ENCODE measurements at regions not wholly inside any gene's neighbourhood (a gene's known extent, or its start where the extent isn't known, plus 50 kb on each side); places are given as distances from the start of the nearest gene placed in this dataset.

DNA sequence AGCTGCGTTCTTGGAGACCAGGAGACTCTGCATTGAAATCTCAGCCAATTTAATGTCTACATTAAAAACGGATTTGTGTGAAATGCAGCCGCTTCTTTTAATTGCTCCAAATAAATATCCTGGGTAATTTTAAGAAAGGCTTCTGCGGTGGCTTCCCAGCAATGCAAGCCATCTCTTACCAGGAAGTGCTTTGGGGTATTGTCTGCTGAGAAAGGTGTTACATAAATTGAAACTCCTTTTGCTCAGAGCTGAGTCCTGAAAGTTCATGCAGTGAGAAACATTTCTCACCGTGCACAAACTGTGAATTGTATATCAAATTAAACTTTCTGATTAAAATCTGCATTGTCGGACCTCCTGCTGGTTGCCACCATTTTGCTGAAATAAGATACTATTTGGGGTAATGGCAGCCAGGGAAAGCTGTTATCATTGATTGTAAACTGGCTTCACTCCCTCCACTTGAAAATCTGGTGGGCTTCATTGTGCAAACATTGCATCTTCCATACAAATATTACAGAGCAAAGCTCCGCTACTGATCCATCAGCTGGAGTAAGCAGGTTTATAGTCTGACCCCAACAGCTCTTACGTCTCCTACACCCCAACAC, 59.5 kb downstream of the ZIC5 start:
- no peak overlapping the region for H3K4me3 ChIP-seq (ENCODE audit: low read length in 2 of 2)
- WGBS: 85% methylated on average over 8 of the region's 8 CpGs
- no peak overlapping the region for H3K27ac ChIP-seq (ENCODE audit: low read depth in 1 of 2, low read length in 1 of 2)
- H3K9me3 ChIP-seq (ENCODE audit: control insufficient read depth in 2 of 2, insufficient read depth in 1 of 2, low read length in 1 of 2): peaks cover 0 to 3% of the 10 kb centered on the region in 2 donors
- peaks cover 2 to 66% of the 10 kb centered on the region in 2 donors for H3K27me3 ChIP-seq (ENCODE audit: control insufficient read depth in 2 of 2, insufficient read depth in 1 of 2, low read length in 1 of 2)
- H3K4me1 ChIP-seq (ENCODE audit: control insufficient read depth in 2 of 2, insufficient read depth in 2 of 2, low read length in 2 of 2): no peaks in the 10 kb centered on the region
- H3K36me3 ChIP-seq (ENCODE audit: control insufficient read depth in 2 of 2, insufficient read depth in 2 of 2, low read length in 1 of 2): no peaks in the 10 kb centered on the region
- no peak for DNase-seq (ENCODE audit: low read depth in 6 of 9, low spot score in 9 of 9)

DNA sequence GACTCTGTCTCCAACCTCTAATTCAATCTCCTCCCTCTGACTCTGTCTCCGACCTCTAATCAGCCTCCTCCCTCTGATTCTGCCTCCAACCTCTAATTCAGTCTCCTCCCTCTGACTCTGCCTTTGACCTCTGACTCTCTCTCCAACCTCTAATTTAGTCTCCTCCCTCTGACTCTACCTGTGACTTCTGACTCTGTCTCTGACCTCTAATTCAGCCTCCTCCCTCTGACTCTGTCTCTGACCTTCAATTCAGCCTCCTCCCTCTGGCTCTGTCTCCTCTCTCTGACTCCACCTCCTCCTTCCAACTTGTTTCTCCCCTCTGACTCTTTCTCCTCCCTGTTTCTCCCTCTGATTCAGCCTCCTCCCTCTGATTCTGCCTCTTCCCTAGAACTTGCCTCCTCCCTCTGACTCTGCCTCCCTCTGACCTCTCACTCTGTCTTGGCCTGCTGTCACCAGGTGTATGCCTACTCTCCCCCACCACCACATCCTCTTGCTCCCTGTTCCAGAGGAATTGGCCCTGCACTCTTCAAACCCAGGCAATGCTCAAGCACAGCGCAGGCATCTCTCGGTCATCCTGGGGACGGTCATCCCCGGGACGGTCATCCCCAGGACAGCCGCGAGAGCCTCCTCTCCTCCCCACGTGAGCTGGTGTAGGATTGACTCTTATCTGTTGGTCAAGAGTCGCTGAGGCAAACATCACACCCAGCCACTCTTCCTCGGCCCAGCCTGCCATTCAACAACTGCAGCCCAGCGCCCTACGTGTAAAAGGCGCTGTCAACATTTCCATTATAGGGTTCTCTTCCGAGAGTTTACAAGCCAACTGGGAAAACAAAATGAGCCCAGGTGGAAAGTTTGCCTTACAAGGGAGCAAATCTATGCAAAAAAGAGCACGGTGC, 60.2 kb downstream of the ZIC5 start:
- 71% methylated on average over 16 of the region's 16 CpGs for WGBS
- H3K27me3 ChIP-seq (ENCODE audit: control insufficient read depth in 2 of 2, insufficient read depth in 1 of 2, low read length in 1 of 2): peaks cover 2 to 66% of the 10 kb centered on the region in 2 donors
- DNase-seq (ENCODE audit: low read depth in 6 of 9, low spot score in 9 of 9): no peak

DNA sequence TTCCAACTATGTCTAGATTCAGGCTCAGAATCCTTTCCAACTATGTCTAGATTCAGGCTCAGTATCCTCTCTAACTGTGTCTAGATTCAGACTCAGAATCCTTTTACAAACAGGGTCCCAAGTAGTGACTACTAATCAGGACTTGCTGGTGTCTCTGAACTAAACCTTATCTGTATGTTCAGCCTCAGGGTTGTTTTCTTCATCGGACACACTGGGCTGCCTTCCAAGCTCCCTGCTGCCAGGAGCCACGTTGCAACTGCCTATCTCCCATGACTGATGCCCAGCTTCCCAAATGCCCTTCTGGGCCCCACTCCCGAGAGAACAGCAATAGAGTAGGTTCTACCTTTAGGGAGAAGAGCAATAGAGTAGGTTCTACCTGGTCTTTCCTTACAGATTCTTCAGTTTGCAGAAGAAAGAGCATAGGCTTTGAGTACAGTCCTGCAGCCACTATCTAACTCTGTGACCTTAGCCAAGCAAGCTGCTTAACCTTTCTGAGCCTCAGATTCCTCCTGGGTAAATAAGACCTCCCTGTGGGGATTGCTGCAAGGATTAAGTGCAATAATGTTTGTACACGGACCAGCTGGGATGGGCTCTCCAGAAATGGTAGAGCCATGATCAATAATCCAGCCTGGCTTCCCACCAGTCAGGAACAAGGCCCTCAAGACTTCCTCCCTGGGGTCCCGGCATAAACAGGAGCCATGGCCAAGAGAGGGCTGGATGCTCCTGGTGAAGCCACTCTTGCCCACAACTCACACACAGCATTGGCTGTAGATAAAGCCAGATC, 61.5 kb downstream of the ZIC5 start:
- no peaks in the 10 kb centered on the region for H3K36me3 ChIP-seq (ENCODE audit: control insufficient read depth in 2 of 2, insufficient read depth in 2 of 2, low read length in 1 of 2)
- no peaks in the 10 kb centered on the region for H3K4me1 ChIP-seq (ENCODE audit: control insufficient read depth in 2 of 2, insufficient read depth in 2 of 2, low read length in 2 of 2)
- DNase-seq (ENCODE audit: low read depth in 6 of 9, low spot score in 9 of 9): no peak
- H3K27ac ChIP-seq (ENCODE audit: low read depth in 1 of 2, low read length in 1 of 2): no peak overlapping the region
- 87% methylated on average over 5 of the region's 5 CpGs for WGBS
- peaks cover 2 to 59% of the 10 kb centered on the region in 2 donors for H3K27me3 ChIP-seq (ENCODE audit: control insufficient read depth in 2 of 2, insufficient read depth in 1 of 2, low read length in 1 of 2)
- no peak overlapping the region for H3K4me3 ChIP-seq (ENCODE audit: low read length in 2 of 2)
- H3K9me3 ChIP-seq (ENCODE audit: control insufficient read depth in 2 of 2, insufficient read depth in 1 of 2, low read length in 1 of 2): no peaks in the 10 kb centered on the region

More for the DNA sequence above, 60.2 kb downstream of the ZIC5 start:
- Histone ChIP-seq H3K4me3 (ENCODE audit: low read length in 2 of 2) (no peak overlapping the region), H3K4me1 (ENCODE audit: control insufficient read depth in 2 of 2, insufficient read depth in 2 of 2, low read length in 2 of 2) (no peaks in the 10 kb centered on the region), H3K9me3 (ENCODE audit: control insufficient read depth in 2 of 2, insufficient read depth in 1 of 2, low read length in 1 of 2) (peaks cover 0 to 3% of the 10 kb centered on the region in 2 donors), H3K27ac (ENCODE audit: low read depth in 1 of 2, low read length in 1 of 2) (no peak overlapping the region), H3K36me3 (ENCODE audit: control insufficient read depth in 2 of 2, insufficient read depth in 2 of 2, low read length in 1 of 2) (no peaks in the 10 kb centered on the region)

DNA sequence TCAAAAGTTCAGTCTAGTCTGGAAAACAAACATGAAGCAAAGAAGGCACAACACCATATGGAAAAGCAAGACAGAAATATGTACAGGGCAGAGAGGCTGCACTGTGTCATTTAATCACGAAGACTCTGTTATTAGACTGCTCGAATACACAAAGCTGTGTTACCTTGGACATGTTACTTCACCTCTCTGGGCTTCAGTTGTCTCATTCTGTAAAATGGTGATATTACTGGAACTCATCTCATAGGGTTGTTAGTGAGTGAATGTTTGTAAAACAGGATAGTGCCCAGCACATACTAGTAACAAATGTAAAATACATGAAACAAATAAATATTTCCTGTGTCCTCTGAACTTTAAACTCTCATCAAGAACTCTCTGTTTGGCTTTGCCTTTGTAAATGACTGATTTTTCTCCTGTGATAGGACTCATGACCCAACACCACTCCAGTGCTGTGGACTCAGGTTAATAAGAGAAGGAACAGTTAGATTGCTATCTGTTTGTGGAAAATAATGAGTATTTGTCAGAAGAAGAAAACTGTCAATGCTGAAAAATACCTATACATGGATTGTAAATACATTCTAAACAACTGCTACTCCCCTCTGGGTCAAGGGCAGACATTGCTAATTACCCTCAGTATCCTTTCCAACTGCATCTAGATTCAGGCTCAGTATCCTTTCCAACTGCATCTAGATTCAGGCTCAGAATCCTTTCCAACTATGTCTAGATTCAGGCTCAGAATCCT, 62.3 kb downstream of the ZIC5 start:
- Histone ChIP-seq H3K27me3 (ENCODE audit: control insufficient read depth in 2 of 2, insufficient read depth in 1 of 2, low read length in 1 of 2) (peaks cover 2 to 59% of the 10 kb centered on the region in 2 donors), H3K36me3 (ENCODE audit: control insufficient read depth in 2 of 2, insufficient read depth in 2 of 2, low read length in 1 of 2) (no peaks in the 10 kb centered on the region), H3K27ac (ENCODE audit: low read depth in 1 of 2, low read length in 1 of 2) (no peak overlapping the region), H3K4me1 (ENCODE audit: control insufficient read depth in 2 of 2, insufficient read depth in 2 of 2, low read length in 2 of 2) (no peaks in the 10 kb centered on the region), H3K4me3 (ENCODE audit: low read length in 2 of 2) (no peak overlapping the region), H3K9me3 (ENCODE audit: control insufficient read depth in 2 of 2, insufficient read depth in 1 of 2, low read length in 1 of 2) (no peaks in the 10 kb centered on the region)
- no peak for DNase-seq (ENCODE audit: low read depth in 6 of 9, low spot score in 9 of 9)
- whole genome bisulfite sequencing: 98% methylated on average over 2 of the region's 2 CpGs

DNA sequence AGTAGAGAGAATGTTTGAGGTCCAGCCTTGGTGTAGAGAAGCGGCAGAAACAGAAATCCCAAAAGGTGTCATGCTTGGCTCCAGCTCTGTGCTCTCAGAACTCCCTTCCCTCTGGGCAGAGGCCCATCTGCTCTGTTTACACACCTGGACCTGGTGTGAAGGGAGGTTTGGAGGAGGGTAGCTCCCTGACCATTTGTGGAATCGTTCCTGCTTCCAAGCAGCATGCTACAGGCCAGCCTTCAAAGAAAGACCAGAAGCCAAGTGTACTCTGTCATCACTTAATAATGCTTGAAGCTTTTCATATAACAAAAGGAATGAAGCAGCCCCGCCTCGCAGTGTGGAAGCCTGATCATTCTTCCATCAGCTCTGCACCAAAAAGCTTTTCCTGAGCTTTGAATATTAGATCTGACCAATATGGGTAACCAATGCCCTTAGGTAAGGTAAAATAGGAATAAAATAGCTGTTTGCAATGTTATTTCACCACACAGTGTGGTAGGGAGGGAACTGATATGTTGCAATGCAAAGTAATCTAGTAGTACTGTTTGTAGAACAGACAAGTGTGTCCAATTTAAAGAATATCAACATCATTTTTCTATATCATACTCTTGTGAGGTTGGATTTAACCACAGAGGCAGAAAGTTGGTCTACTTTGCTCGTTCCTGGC, 63.3 kb downstream of the ZIC5 start:
- no peaks in the 10 kb centered on the region for H3K9me3 ChIP-seq (ENCODE audit: control insufficient read depth in 2 of 2, insufficient read depth in 1 of 2, low read length in 1 of 2)
- 83% methylated on average over 5 of the region's 5 CpGs for WGBS
- no peaks in the 10 kb centered on the region for H3K36me3 ChIP-seq (ENCODE audit: control insufficient read depth in 2 of 2, insufficient read depth in 2 of 2, low read length in 1 of 2)
- no peak for DNase-seq (ENCODE audit: low read depth in 6 of 9, low spot score in 9 of 9)
- H3K27me3 ChIP-seq (ENCODE audit: control insufficient read depth in 2 of 2, insufficient read depth in 1 of 2, low read length in 1 of 2): peaks cover 2 to 55% of the 10 kb centered on the region in 2 donors
- no peak overlapping the region for H3K27ac ChIP-seq (ENCODE audit: low read depth in 1 of 2, low read length in 1 of 2)
- H3K4me3 ChIP-seq (ENCODE audit: low read length in 2 of 2): no peak overlapping the region
- H3K4me1 ChIP-seq (ENCODE audit: control insufficient read depth in 2 of 2, insufficient read depth in 2 of 2, low read length in 2 of 2): no peaks in the 10 kb centered on the region

DNA sequence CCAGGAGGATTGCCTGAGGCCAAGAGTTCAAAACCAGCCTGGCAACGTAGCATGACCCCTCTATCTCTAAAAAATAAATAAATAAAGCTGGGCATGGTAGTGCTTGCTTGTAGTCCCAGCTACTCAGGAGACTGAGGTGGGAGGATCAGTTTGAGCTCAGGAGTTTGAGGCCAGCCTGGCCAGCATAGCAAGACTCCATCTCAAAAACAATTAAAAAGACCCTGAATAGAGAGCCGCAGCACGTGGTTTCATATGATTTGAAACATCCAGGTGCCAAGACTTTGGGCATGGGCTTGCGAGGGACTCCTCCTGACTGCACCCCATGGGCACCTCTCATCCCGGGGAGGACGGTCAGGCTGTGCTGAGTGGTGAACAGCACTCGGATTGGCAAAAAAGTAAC, 63.9 kb downstream of the ZIC5 start:
- no peaks in the 10 kb centered on the region for H3K9me3 ChIP-seq (ENCODE audit: control insufficient read depth in 2 of 2, insufficient read depth in 1 of 2, low read length in 1 of 2)
- peaks cover 2 to 52% of the 10 kb centered on the region in 2 donors for H3K27me3 ChIP-seq (ENCODE audit: control insufficient read depth in 2 of 2, insufficient read depth in 1 of 2, low read length in 1 of 2)
- H3K4me3 ChIP-seq (ENCODE audit: low read length in 2 of 2): no peak overlapping the region
- H3K36me3 ChIP-seq (ENCODE audit: control insufficient read depth in 2 of 2, insufficient read depth in 2 of 2, low read length in 1 of 2): no peaks in the 10 kb centered on the region
- no peak for DNase-seq (ENCODE audit: low read depth in 6 of 9, low spot score in 9 of 9)
- no peaks in the 10 kb centered on the region for H3K4me1 ChIP-seq (ENCODE audit: control insufficient read depth in 2 of 2, insufficient read depth in 2 of 2, low read length in 2 of 2)
- H3K27ac ChIP-seq (ENCODE audit: low read depth in 1 of 2, low read length in 1 of 2): no peak overlapping the region
- WGBS: 92% methylated on average over 7 of the region's 7 CpGs

DNA sequence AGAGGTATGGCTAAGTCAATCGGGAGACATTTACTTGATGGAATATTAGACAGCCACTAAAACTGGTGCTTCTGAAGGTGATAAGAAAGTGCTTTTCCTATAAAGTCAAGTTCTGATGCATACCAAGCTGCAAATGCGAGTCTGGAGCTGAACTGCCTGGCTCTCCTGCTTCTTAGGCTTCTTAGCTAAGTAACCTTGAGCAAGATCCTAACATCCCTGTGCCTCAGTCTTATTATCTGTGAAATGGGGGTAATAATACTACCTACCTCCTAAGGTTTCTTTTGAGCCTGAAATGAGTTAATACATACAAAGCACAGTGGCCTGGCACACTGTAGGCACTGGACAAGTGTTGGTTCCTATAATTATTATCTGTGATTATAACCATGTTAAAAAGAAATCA, 64.5 kb downstream of the ZIC5 start:
- Histone ChIP-seq H3K27me3 (ENCODE audit: control insufficient read depth in 2 of 2, insufficient read depth in 1 of 2, low read length in 1 of 2) (peaks cover 2 to 47% of the 10 kb centered on the region in 2 donors), H3K27ac (ENCODE audit: low read depth in 1 of 2, low read length in 1 of 2) (no peak overlapping the region), H3K4me1 (ENCODE audit: control insufficient read depth in 2 of 2, insufficient read depth in 2 of 2, low read length in 2 of 2) (no peaks in the 10 kb centered on the region), H3K9me3 (ENCODE audit: control insufficient read depth in 2 of 2, insufficient read depth in 1 of 2, low read length in 1 of 2) (no peaks in the 10 kb centered on the region), H3K4me3 (ENCODE audit: low read length in 2 of 2) (no peak overlapping the region), H3K36me3 (ENCODE audit: control insufficient read depth in 2 of 2, insufficient read depth in 2 of 2, low read length in 1 of 2) (no peaks in the 10 kb centered on the region)
- DNase-seq (ENCODE audit: low read depth in 6 of 9, low spot score in 9 of 9): no peak
- 94% methylated on average over 2 of the region's 2 CpGs for WGBS

DNA sequence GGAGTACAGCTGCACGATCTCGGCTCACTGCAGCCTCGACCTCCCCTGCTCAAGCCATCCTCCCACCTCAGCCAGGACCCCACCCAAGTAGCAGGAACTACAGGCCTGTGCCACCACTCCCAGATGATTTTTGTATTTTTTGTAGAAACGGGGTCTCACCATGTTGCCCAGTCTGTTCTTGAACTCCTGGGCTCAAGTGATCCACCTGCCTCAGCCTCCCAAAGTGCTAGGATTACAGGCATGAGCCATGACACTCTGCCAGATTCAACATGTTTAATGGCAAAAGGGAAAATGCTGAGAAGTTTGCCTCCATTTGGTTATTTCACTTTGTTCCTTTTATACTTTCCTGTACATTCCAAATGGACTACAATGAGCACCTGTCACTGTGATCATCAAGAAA, 65.8 kb downstream of the ZIC5 start:
- Histone ChIP-seq H3K4me3 (ENCODE audit: low read length in 2 of 2) (no peak overlapping the region), H3K9me3 (ENCODE audit: control insufficient read depth in 2 of 2, insufficient read depth in 1 of 2, low read length in 1 of 2) (no peaks in the 10 kb centered on the region), H3K4me1 (ENCODE audit: control insufficient read depth in 2 of 2, insufficient read depth in 2 of 2, low read length in 2 of 2) (no peaks in the 10 kb centered on the region), H3K27me3 (ENCODE audit: control insufficient read depth in 2 of 2, insufficient read depth in 1 of 2, low read length in 1 of 2) (peaks cover 5 to 40% of the 10 kb centered on the region in 2 donors), H3K27ac (ENCODE audit: low read depth in 1 of 2, low read length in 1 of 2) (no peak overlapping the region), H3K36me3 (ENCODE audit: control insufficient read depth in 2 of 2, insufficient read depth in 2 of 2, low read length in 1 of 2) (no peaks in the 10 kb centered on the region)
- no peak for DNase-seq (ENCODE audit: low read depth in 6 of 9, low spot score in 9 of 9)
- WGBS: 94% methylated on average over 4 of the region's 4 CpGs

All from thymus (tissue), 11 donors.